ENCODE measurements at regions not wholly inside any gene's neighbourhood (a gene's known extent, or its start where the extent isn't known, plus 50 kb on each side); places are given as distances from the start of the nearest gene placed in this dataset.

DNA sequence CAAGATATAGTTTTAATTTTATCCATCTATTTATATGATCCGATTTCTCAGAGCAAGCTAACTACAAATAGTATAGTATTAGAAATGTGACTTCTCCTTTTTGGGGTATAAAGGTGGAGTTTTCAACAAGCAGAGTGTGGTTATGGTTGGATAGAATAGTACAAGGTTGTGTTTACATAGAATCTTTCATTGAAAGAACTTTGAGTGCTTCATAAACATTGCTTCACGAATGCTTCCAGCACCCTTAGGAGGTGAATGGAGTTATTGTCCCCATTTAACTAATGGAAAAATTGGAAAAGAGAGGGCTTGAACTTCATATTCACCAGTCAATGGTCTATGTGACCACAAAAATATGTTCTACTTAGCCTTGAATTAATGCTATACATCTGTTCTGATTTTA, 134.1 kb upstream of the CITED2 start:
- no peak for TF ChIP-seq CTCF (conservative IDR thresholded peaks at IDR 0.05)
- TF ChIP-seq EZH2 (IDR thresholded peaks at IDR 0.05; ENCODE audit: low read depth): no peak

Data from PC-9 (cell line).